ENCODE measurements at regions not wholly inside any gene's neighbourhood (a gene's known extent, or its start where the extent isn't known, plus 50 kb on each side); places are given as distances from the start of the nearest gene placed in this dataset.

GRCh38 chr12:107906707-107907106 is 132.2 kb downstream of the ASCL4 start:
- TF ChIP-seq, protein P1, sequence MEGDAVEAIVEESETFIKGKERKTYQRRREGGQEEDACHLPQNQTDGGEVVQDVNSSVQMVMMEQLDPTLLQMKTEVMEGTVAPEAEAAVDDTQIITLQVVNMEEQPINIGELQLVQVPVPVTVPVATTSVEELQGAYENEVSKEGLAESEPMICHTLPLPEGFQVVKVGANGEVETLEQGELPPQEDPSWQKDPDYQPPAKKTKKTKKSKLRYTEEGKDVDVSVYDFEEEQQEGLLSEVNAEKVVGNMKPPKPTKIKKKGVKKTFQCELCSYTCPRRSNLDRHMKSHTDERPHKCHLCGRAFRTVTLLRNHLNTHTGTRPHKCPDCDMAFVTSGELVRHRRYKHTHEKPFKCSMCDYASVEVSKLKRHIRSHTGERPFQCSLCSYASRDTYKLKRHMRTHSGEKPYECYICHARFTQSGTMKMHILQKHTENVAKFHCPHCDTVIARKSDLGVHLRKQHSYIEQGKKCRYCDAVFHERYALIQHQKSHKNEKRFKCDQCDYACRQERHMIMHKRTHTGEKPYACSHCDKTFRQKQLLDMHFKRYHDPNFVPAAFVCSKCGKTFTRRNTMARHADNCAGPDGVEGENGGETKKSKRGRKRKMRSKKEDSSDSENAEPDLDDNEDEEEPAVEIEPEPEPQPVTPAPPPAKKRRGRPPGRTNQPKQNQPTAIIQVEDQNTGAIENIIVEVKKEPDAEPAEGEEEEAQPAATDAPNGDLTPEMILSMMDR (IDR thresholded peaks at IDR 0.05), result no peak
- no peak for TF ChIP-seq EP300 (IDR thresholded peaks at IDR 0.05)
- TF ChIP-seq POLR2A (IDR thresholded peaks at IDR 0.05), result no peak

Measured in ovary (tissue), 3 donors.